ENCODE measurements at regions not wholly inside any gene's neighbourhood (a gene's known extent, or its start where the extent isn't known, plus 50 kb on each side); places are given as distances from the start of the nearest gene placed in this dataset.
A peak's percentile ranks its signal among the peaks of the same experiment; 100 is the strongest.

- DNase-seq (ENCODE audit: low spot score): no peak
Observed at GRCh38 chrX:10901290-10901633, 209.9 kb upstream of the HCCS start.

GRCh38 chrX:10902001-10902400 is 209.1 kb upstream of the HCCS start:
- DNase-seq (ENCODE audit: low spot score): no peak

GRCh38 chrX:10903523-10903922 is 207.6 kb upstream of the HCCS start:
- DNase-seq (ENCODE audit: low spot score): no peak

GRCh38 chrX:10904220-10904619 is 206.9 kb upstream of the HCCS start:
- no peak for DNase-seq (ENCODE audit: low spot score)

- DNase-seq (ENCODE audit: low spot score): no peak
Observed at GRCh38 chrX:10906866-10907265, 204.3 kb upstream of the HCCS start.

- peak; percentile 6 for DNase-seq (ENCODE audit: low spot score)
Observed at GRCh38 chrX:10922159-10922558, 189.0 kb upstream of the HCCS start.

GRCh38 chrX:10922835-10923234 is 188.3 kb upstream of the HCCS start:
- no peak for DNase-seq (ENCODE audit: low spot score)

- no peak for DNase-seq (ENCODE audit: low spot score)
Observed at GRCh38 chrX:10923466-10923865, 187.7 kb upstream of the HCCS start.

- no peak for DNase-seq (ENCODE audit: low spot score)
Observed at GRCh38 chrX:10926404-10926803, 184.7 kb upstream of the HCCS start.

- DNase-seq (ENCODE audit: low spot score): no peak
Observed at GRCh38 chrX:10926891-10927290, 184.2 kb upstream of the HCCS start.

GRCh38 chrX:10929747-10930146 is 181.4 kb upstream of the HCCS start:
- no peak for DNase-seq (ENCODE audit: low spot score)

- DNase-seq (ENCODE audit: low spot score): no peak
Observed at GRCh38 chrX:10930151-10930550, 181.0 kb upstream of the HCCS start.

GRCh38 chrX:10931976-10932375 is 179.2 kb upstream of the HCCS start:
- DNase-seq (ENCODE audit: low spot score): no peak

- no peak for DNase-seq (ENCODE audit: low spot score)
Observed at GRCh38 chrX:10932842-10933440, 178.2 kb upstream of the HCCS start.

- no peak for DNase-seq (ENCODE audit: low spot score)
Observed at GRCh38 chrX:10935501-10935900, 175.6 kb upstream of the HCCS start.

GRCh38 chrX:10936976-10937375 is 174.2 kb upstream of the HCCS start:
- no peak for DNase-seq (ENCODE audit: low spot score)

GRCh38 chrX:10938365-10938923 is 172.7 kb upstream of the HCCS start:
- no peak for DNase-seq (ENCODE audit: low spot score)

GRCh38 chrX:10939424-10939823 is 171.7 kb upstream of the HCCS start:
- DNase-seq (ENCODE audit: low spot score): no peak

- no peak for DNase-seq (ENCODE audit: low spot score)
Observed at GRCh38 chrX:10944136-10944885, 166.8 kb upstream of the HCCS start.

- DNase-seq (ENCODE audit: low spot score): no peak
Observed at GRCh38 chrX:10945498-10945897, 165.6 kb upstream of the HCCS start.

- DNase-seq (ENCODE audit: low spot score): no peak
Observed at GRCh38 chrX:10949541-10949940, 161.6 kb upstream of the HCCS start.

- no peak for DNase-seq (ENCODE audit: low spot score)
Observed at GRCh38 chrX:10952619-10953018, 158.5 kb upstream of the HCCS start.

GRCh38 chrX:10965174-10965798 is 145.8 kb upstream of the HCCS start:
- no peak for DNase-seq (ENCODE audit: low spot score)
